Thyroid gland (tissue), 4 donors: ENCODE measurements at regions not wholly inside any gene's neighbourhood (a gene's known extent, or its start where the extent isn't known, plus 50 kb on each side); places are given as distances from the start of the nearest gene placed in this dataset.

Experiments
- POLR2A ChIP-seq, 2 donors: fragments of 450-650 bp; IDR thresholded peaks; one replicate each; pipeline ENCODE4 v1.6.1; 2017; ENCODE audit warnings: antibody characterized with exemption in 2 of 2, mild to moderate bottlenecking in 2 of 2, moderate library complexity in 1 of 2
- TF ChIP-seq, protein P1 (sequence below), 6 experiments: fragments of 200-600 bp in 3 of 6; fragments of 450-650 bp in 3 of 6; sonication (generic) in 3 of 6; IDR thresholded peaks; one replicate each; pipeline ENCODE4 v1.5.1; 2016 to 2019; ENCODE audit warnings: antibody characterized with exemption in 6 of 6, mild to moderate bottlenecking in 2 of 6, inconsistent platforms in 1 of 6, moderate library complexity in 1 of 6

- TF ChIP-seq, protein P1, sequence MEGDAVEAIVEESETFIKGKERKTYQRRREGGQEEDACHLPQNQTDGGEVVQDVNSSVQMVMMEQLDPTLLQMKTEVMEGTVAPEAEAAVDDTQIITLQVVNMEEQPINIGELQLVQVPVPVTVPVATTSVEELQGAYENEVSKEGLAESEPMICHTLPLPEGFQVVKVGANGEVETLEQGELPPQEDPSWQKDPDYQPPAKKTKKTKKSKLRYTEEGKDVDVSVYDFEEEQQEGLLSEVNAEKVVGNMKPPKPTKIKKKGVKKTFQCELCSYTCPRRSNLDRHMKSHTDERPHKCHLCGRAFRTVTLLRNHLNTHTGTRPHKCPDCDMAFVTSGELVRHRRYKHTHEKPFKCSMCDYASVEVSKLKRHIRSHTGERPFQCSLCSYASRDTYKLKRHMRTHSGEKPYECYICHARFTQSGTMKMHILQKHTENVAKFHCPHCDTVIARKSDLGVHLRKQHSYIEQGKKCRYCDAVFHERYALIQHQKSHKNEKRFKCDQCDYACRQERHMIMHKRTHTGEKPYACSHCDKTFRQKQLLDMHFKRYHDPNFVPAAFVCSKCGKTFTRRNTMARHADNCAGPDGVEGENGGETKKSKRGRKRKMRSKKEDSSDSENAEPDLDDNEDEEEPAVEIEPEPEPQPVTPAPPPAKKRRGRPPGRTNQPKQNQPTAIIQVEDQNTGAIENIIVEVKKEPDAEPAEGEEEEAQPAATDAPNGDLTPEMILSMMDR (IDR thresholded peaks at IDR 0.05): no peak
- TF ChIP-seq POLR2A (IDR thresholded peaks at IDR 0.05): no peak
Measured at GRCh38 chr1:55815745-55816455, 600.7 kb upstream of the USP24 start.
